ENCODE measurements at regions not wholly inside any gene's neighbourhood (a gene's known extent, or its start where the extent isn't known, plus 50 kb on each side); places are given as distances from the start of the nearest gene placed in this dataset.

- no peak overlapping the region for H3K4me3 ChIP-seq (ENCODE audit: low read length)
- TF ChIP-seq CTCF (IDR thresholded peaks at IDR 0.05; ENCODE audit: insufficient read depth, low read depth, low read length, missing control alignments), result no peak
- DNase-seq (ENCODE audit: low read depth), result no peak
Measured at GRCh38 chrX:69324851-69325250, 159.6 kb upstream of the PJA1 start.

GRCh38 chrX:69323786-69324720 is 158.8 kb upstream of the PJA1 start:
- H3K4me3 ChIP-seq (ENCODE audit: low read length), result no peak overlapping the region
- no peak for TF ChIP-seq CTCF (IDR thresholded peaks at IDR 0.05; ENCODE audit: insufficient read depth, low read depth, low read length, missing control alignments)
- no peak for DNase-seq (ENCODE audit: low read depth)

- no peak for TF ChIP-seq CTCF (IDR thresholded peaks at IDR 0.05; ENCODE audit: insufficient read depth, low read depth, low read length, missing control alignments)
- H3K4me3 ChIP-seq (ENCODE audit: low read length), result no peak overlapping the region
- no peak for DNase-seq (ENCODE audit: low read depth)
Measured at GRCh38 chrX:69321789-69322188, 156.5 kb upstream of the PJA1 start.

- no peak for DNase-seq (ENCODE audit: low read depth)
- TF ChIP-seq CTCF (IDR thresholded peaks at IDR 0.05; ENCODE audit: insufficient read depth, low read depth, low read length, missing control alignments), result no peak
- H3K4me3 ChIP-seq (ENCODE audit: low read length), result no peak overlapping the region
Measured at GRCh38 chrX:69321006-69321655, 155.9 kb upstream of the PJA1 start.

- H3K4me3 ChIP-seq (ENCODE audit: low read length), result no peak overlapping the region
- no peak for DNase-seq (ENCODE audit: low read depth)
- no peak for TF ChIP-seq CTCF (IDR thresholded peaks at IDR 0.05; ENCODE audit: insufficient read depth, low read depth, low read length, missing control alignments)
Measured at GRCh38 chrX:69320116-69320515, 154.9 kb upstream of the PJA1 start.

- TF ChIP-seq CTCF (IDR thresholded peaks at IDR 0.05; ENCODE audit: insufficient read depth, low read depth, low read length, missing control alignments), result no peak
- DNase-seq (ENCODE audit: low read depth), result peak; percentile 77
- no peak overlapping the region for H3K4me3 ChIP-seq (ENCODE audit: low read length)
Measured at GRCh38 chrX:69319376-69319775, 154.1 kb upstream of the PJA1 start.
